ENCODE measurements at regions not wholly inside any gene's neighbourhood (a gene's known extent, or its start where the extent isn't known, plus 50 kb on each side); places are given as distances from the start of the nearest gene placed in this dataset.
A peak's percentile ranks its signal among the peaks of the same experiment; 100 is the strongest.
"Not testable (repeated sequence)": the region's sequence is repeated elsewhere in the genome, so short reads cannot be mapped to it uniquely, and the experiment has no call there.

- DNase-seq = no peak
Measured at GRCh38 chr7:46784732-46785131, 797.2 kb downstream of the TNS3 start.

GRCh38 chr7:46781901-46782439, 799.9 kb downstream of the TNS3 start:
- no peak for DNase-seq

DNA sequence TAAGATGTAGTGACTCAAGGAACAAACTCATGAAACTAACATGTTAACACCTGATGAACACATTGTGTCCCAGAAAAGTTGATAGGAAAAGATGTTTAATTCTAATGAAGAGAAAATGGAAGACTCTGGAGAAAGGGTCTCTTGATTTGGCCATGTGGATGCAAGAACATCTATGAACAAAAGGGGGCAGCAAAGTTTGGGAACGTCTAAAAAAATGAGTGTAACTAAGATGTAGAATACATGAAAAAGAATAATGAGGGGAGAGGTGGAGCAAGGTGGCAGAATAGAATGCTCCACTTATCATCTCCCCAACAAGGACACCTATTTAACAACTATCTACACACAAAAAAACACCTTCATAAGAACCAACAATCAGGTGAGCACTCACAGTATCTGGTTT, 805.1 kb downstream of the TNS3 start:
- DNase-seq = no peak

GRCh38 chr7:46775776-46776175, 806.1 kb downstream of the TNS3 start:
- no peak for DNase-seq

- DNase-seq = no peak
Measured at GRCh38 chr7:46775020-46775419, 806.9 kb downstream of the TNS3 start.

GRCh38 chr7:46774515-46774914, 807.4 kb downstream of the TNS3 start:
- no peak for DNase-seq

GRCh38 chr7:46772776-46773175, 809.1 kb downstream of the TNS3 start:
- no peak for DNase-seq

DNA sequence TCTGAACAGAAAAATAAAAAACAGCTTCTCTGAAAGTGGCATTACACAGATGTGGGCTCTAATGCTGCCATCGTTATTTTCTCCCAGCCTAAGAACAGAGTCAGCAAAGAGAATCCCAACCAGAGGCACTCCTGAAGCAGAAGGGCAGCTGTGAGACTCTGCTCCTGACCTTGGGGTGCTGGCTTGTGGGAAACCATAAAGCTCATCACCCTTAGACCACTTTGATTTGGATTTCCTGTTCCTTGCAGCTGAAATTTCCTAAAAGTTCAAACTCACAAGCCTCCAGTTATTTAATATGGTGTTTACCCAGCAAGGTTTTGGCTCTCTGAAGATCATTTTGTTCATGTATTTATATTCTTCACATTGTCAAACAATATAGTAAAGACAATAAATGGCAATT, 814.8 kb downstream of the TNS3 start:
- no peak for DNase-seq

- peak; percentile 88 for DNase-seq
Measured at GRCh38 chr7:46764100-46764936, 817.6 kb downstream of the TNS3 start.

DNA sequence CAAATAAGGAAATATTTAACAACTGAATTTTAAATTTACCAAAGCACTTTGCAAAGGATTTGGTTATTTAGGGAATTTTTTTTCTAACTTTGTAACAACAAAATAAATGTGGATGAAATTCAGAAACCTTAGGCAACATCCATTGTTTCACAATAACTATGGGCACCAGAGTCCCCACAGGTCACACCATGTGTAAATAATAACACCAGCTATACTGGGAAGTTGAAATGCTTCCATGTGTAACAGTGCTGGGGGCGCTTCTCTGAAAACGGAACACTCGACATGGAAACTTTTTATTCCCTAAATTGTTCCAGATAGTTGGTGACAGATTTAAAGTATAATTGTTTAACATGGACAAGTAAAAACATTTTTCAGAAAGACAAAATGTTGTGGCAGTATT, 818.6 kb downstream of the TNS3 start:
- DNase-seq = no peak

- peak; percentile 40 for DNase-seq
Measured at GRCh38 chr7:46759711-46760480, 822.0 kb downstream of the TNS3 start.

DNA sequence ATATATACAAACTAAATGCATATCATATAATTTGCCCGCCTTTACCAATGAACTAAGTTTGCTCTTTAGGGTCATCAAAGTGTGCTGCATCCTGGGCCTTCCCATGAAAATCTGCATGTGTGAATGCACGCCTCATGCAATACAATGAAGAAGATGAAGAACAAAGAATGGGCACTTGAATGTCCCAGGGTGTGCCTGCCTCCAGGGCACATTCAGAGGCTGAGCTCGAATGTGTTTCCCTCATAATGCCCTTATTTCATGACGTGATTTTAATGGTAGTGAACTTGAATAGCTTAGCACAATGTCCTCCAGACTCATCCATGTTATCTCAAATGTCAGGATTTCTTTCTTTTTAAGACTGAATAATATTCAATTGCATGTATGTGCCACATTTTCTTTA, 824.9 kb downstream of the TNS3 start:
- DNase-seq = no peak

GRCh38 chr7:46756256-46756655, 825.7 kb downstream of the TNS3 start:
- DNase-seq = no peak

GRCh38 chr7:46755120-46756034, 826.5 kb downstream of the TNS3 start:
- DNase-seq = no peak

- DNase-seq = no peak
Measured at GRCh38 chr7:46754140-46754720, 827.7 kb downstream of the TNS3 start.

DNA sequence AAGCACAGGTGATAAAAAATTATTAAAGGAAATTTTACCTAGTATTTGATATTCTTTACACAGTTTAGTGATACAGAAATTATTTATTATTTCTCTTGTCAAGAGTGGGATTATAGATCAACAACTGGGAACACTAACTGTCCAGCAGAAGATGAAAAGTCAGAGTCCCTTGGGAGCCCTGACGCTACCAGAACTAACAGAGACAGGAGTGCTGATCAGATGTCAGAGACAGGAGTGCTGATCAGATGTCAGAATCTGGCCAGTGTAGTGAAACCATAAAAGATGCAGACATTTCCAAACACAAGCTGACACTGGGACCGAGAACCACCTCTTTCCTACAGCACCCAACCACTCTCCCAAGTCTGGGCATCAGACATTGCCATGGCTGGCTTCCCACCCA, 828.2 kb downstream of the TNS3 start:
- no peak for DNase-seq

DNA sequence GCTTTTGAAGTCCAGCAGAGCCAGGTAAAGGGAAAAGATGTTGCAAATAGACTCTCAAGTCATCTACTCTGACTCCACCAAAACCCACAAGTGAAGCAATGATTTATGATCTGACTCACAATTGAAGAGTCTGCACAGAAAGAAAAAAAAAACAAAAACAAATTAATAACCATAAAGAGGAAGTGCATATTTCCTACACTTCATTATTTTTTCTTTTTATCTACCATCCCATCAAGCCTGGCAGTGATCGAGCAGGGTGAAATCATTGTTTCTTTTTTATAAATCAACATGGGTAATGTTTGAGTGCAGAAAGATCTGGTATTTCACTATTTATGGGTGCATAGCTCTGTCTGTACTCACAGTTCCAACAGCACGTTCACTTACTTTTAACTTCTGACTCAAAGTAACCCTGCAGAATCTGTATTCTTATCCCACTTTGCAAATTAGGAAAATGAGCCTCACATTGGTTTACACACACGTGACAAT, 829.0 kb downstream of the TNS3 start:
- no peak for DNase-seq

GRCh38 chr7:46751927-46752723, 829.8 kb downstream of the TNS3 start:
- not testable (repeated sequence) for DNase-seq

DNA sequence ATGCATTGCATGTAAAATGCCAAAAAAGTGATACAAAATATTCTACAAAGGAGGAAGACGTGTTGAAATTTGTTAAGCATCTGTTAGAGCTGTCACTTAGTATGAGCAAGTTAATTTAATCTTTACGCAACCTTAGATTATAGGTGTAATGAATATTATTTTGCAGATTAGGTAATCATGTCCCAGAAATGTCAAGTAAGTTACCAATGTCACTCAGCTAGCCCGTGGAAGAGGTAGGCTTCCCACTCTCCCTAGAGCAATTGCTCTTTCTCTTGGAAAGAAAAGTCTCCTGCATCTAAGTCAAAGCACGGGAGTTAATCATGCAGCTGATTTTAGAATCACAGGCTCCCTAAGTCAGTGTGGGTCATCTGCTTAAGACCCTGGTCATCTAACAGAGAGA, 830.4 kb upstream of the IGFBP3 start:
- DNase-seq = no peak

DNA sequence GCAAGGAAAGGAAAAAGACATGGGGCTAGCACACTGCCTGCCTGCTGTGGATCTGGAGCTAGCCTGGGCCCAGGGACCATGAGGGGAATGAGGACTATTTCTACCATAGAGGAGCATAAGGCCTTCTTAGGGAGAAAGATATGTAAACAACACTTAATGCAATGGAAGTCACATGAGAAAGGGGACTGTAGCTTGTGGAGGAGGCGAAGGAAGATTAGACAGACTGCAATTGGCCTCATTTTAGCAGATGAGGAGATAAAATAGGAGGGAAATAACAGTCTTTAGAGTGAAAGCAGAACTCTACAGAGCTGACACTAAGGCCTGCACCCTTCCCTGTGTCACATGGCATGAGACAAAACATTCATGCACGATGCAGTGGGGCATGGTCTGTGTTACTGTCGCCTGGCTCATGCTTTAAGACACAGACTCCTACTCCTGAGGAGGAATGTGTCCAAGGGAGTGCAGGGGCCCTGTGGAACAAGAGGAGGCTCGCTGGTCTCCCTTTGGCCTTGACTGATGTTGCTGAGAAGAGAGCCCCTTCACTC, 829.3 kb upstream of the IGFBP3 start:
- DNase-seq = no peak

All from NCI-H446 treated with DMSO at 0.1 percent for 48 hours (cell line).